GM18498 (cell line): ENCODE measurements at regions not wholly inside any gene's neighbourhood (a gene's known extent, or its start where the extent isn't known, plus 50 kb on each side); places are given as distances from the start of the nearest gene placed in this dataset.
A peak's percentile ranks its signal among the peaks of the same experiment; 100 is the strongest.

Experiments used
- ATAC-seq: cut with Tn5 transposase; IDR thresholded peaks from one replicate; pipeline ENCODE4 v1.9.1; 2021; ENCODE audit warnings: mild to moderate bottlenecking, moderate library complexity; ENCODE audit not compliant: unreplicated experiment

DNA sequence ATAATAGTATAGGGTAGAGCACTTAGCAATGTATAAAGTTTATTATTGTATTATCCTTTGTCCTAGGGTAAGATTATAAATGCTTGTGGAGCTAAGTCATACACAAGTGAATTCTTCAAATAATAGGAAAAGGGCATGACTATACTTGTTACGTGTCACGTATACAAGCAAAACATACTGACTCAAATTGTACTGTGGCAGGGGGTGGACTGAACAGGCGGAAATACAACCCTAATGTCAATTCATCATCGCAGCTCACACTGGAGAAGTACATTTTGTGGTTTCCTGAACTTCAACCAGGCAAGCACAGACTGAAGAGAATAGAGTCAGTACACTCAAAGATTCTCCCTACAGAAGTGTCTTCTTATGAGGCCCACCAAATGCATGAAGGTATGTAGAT lies 201.0 kb downstream of the MBD2 start:
- ATAC-seq = no peak

DNA sequence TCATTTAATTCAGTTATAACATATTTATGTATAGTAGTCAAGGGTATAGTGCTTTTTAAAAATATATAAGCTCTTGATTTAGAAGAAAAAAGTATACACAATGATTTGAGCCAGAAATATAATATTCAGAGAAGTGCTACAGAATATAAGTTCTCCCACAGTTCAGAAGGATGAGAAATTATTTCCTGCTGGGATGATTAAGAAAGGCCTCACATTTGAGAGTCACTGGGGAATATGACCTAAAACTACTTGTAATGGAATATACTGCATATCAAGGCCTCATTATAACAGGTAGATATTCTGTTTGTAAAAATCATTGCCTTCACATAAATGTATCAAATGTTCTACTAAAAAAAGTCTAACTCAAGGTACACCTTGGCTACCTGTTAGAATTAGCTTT lies 203.5 kb downstream of the MBD2 start:
- no peak for ATAC-seq

DNA sequence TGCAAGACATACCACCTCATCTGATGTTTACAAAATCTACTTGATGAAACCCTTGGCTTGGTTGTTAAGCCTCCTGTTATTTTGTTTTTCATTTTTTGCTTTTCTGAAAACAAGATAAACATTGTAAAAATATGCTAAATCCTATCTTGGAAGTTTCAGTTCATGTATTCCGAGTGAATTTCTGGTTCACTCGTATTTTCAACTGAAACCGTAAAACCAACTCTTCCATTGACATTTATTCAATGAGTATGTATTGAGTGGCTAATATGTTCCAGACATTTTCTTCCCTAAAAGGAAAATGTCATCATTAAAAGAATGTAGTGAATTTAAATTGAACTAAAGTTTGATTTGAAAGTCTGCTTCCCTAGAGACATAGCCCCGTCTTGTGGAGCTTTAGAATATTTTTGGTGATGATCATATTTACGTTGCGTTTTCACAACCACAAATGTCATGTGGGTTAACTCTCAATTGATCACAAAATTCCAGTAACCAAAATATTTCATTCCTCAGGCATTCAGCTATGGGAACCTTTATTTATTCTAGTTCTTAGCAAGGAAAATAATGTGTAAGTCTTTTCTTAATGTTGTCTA lies 204.2 kb downstream of the MBD2 start:
- no peak for ATAC-seq

DNA sequence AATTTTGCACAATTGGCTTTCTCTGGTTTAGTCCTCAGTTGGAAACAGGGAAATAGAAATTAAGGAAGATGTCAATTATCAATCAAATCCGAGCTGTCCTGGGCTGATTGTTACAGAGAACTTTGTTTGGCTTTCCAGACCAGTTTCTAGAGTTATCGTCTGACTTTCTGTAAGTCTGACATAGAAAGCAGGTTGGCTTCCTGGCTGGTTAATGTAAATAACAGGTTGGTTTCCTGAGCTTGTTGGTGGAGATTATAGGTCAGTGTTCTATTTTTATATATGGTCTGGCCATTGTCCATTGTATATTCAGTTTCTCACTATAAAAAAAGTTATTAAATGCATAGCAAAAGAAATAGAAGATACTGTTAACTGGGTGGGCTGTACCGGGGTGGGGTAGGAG lies 204.8 kb downstream of the MBD2 start:
- no peak for ATAC-seq

DNA sequence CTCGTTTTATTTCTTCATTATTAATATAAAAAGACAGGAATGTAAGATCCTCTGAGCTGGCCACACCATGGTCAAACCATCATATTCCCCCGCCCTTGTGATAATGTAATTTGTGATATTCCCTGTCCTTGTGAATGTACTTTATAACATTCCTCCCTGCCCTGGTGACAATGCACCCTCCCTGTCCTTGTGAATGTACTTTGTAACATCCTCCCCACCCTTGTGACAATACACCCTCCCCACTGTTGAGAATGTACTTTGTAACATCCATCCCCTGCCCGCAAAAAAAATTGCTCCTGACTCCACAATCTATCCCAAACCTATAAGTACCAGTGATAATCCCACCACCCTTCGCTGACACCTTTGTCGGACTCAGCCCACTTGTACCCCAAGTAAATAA lies 211.0 kb downstream of the MBD2 start:
- ATAC-seq = no peak

DNA sequence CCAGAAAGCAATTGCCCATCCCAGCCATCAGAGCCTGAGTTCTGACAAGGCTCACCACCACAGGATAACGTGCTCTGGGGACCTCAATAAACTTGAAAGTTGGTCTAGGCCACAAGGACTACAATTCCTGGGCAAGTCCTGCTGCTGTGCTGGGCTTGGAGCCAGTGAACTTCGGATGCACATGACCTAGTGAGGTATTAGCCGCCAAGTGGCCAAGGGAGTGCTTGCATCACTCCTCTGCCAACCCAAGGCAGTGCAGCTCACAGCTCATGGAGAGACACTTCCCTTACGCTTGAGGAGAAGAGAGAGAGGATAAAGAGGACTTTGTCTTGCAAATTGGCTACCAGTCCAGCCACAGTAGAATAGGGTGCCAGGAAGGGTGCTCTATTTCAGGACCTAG lies 219.6 kb downstream of the MBD2 start:
- no peak for ATAC-seq

DNA sequence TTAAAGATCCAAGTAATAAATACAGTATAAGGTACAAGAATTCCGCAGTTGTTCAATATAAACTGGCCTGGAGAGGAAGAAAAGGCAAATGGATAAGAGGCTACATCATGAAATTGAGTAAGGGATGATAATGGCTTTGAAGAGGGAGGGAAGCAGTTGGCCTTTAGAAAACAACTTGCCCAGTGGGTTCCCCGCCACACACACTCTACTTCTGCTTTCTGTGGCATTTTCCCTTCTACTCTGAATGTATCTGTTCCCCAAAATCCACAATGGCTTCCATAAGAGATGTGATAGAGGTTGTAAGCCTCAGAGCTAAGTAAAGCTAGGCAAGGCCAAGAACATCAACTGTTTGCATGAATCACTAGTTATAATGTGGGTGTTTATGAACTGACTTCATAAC lies 221.3 kb downstream of the MBD2 start:
- no peak for ATAC-seq

DNA sequence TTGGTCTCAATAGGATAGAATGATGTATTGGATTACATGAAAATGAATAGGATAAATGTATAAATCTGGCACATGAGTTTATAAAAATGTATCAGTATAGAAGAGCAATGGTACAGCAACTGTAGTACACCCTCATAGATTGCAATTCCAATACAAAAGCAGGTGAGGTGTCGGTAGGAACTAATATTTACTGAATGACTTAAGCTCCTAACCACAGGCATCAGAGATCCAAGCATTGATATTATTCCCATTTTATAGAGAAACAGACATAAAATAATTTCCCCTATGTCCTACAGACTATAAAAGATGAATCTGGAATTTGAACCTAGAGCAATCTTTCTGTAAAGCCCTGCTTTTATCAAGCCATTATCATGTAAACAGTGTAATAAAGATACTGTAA lies 227.4 kb downstream of the MBD2 start:
- ATAC-seq = no peak

DNA sequence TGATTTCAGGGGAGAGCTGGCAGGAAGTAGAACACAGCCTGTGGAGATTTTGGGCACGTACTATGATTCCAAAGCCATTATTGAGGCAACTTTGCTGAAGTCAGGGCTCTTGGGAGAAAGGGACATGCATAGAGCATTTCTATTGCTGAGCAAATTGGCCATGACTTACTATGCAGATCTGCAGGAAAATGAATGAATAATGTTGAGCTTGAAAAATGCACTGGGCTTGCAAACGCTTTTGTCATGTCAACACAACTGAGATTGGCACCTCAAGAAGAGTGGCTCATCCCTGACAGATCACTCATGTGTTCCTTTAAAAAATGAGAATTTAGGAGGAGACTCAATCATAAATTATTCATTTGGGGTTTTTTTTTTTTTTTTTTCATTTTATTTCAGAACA lies 230.5 kb downstream of the MBD2 start:
- no peak for ATAC-seq

DNA sequence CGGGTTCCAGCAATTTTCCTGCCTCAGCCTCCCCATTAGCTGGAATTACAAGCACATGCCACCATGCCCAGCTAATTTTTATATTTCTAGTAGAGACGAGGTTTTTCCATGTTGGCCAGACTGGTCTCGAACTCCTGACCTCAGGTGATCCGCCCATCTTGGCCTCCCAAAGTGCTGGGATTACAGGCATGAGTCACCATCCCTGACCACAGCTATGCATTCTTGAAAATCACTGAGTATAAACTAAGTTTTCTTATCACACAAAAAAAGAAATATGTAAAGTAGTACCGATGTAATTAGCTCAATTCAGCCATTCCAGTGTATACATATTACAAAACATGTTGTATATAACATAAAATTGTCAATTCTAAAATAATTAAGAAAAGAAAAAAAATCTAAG lies 232.7 kb downstream of the MBD2 start:
- no peak for ATAC-seq

DNA sequence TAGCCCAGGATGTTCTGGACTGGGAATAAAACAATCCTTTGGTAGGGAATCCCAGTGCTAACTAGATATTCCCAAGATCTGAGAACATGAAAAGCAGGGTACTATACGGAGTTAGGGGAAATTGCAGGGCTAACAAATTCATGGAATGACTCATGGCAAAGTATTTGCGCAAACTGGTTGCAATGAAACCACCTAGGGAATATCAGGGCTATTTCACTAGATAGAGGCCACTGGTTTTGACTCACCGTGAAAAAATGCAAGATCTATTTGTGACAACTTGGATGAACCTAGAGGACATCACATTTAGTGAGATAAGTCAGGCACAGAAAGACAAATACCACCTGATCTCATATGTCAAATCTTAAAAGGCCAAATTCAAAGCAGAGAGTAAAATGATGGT lies 233.3 kb downstream of the MBD2 start:
- ATAC-seq = no peak

DNA sequence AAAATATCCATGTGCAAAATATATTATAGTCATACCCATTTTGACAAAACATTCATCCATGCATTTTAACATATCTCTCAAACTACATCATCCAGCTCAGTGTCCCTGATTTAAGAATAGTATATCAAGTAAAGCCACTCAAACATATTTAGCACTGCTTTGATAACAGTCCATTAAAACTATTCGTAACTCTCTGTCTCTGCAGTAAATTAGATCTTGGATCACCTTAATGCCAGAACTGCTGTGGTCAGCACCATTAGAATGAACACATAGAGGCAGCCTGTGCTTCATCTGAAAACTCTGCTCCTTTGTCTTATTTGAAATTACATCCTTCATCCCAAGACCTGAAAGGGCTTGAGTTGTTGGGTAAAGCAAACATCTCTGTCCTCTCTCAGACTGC lies 234.0 kb downstream of the MBD2 start:
- no peak for ATAC-seq

DNA sequence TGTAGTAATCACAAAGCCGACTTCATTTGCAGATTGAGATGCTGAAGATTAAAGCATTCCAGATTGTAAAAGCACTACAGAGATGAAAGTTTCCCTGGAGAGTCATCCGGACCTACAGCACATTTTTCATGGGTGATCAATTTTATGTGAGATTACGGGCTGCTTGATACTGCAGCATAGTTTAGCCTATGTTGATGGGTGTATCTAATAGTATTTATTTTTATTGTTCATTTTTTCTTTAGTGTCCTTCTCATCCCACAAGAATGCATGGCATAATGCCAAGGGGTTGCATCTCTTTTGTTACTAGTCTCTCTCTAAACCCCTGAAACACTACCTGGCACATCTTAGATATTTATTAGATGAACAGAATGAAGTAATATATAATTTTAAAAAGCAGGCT lies 240.4 kb downstream of the MBD2 start:
- no peak for ATAC-seq

DNA sequence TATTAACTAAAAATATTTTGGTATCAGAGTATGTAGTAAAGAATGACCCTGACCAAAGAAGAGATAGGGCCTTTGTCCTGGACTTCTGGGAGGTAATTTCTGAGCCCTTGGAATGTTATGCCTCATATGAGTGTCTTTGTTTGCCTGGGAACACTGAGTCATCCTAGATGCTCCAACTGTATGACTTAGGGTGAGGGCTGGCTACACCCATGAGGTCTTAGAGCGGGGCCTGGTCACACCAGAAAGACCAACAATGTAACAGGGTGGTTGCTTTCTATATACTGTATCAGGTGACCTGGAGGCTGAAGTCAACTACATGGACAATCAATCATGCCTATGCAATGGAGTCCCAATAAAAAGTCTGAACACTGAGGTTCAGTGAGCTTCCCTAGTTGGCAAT lies 253.1 kb downstream of the MBD2 start:
- no peak for ATAC-seq

DNA sequence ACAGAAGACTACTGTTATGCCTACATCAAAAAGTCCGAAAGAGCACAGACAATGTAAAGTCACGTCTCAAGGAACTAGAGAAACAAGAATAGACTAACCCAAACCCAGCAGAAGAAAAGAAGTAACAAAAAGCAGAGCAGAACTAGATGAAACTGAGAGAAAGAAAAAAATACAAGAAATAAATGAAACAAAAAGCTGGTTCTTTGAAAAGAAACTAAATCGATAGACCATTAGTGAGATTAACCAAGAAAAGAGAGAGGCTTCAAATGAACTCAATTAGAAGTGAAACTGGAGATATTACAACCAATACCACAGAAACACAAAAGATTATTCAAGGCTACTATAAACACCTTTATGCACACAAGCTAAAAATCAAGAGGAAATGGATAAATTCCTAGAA lies 271.8 kb downstream of the MBD2 start:
- ATAC-seq = peak; percentile 86

DNA sequence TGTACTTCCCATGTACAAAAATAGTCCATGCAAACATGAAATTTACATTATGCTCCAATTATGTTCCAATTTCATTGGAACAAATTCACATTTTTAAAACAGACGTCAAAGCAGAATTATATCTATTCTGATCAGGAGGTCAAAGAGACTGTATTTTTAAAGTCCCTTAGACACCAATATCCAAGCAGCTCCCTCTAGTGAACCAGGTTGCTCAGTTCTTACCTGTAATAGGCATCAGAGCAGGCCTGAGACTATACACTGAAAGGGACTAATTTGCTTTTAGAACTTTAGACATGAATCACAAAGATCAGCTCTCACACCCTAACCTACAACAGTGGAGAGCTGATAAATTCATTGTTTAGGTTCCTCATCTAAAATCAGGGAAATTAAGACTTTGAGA lies 273.9 kb downstream of the MBD2 start:
- ATAC-seq = no peak

DNA sequence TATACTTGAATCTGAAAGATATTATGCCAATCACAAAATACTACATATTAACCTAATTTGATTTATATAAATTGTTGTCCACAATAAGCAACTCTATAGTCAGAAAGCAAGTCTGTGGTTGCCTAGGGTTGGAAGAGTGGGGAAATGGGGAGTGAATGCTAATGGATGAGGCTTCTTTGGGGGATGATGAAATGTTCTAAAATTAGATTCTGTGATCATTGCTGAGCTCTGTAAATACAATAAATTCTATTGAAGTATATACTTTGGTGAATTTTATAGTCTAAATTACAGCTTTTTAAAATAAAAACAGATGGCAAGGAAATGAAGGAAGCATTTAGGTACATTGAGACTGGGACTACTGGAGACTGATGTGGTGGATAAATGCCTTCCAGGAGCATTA lies 275.5 kb downstream of the MBD2 start:
- ATAC-seq = no peak

DNA sequence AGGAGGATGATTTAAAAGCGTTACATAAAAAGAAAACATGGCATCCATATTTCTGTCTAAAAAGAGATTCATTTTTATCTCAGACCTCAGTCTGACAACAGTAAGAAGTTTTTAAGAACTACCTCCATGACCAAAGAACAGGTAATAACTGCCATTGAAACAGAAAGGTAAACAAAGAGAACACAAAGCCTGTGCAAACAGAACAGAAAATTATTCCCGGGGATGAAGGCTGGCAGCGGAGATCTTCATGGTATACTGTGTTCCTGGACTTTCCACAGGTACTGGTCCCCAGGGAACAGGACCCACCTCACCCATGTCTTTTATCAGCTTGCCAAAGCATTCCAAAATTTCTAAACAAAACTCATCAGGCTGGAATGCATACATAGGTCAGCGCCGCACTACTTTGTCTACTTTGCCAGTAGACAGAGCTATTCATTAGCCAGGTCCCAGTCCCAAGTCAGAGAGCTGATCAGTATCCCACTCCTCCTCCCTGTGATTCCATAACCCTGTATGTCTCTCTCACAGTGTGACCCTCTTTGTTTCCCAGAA lies 277.3 kb downstream of the MBD2 start:
- no peak for ATAC-seq

DNA sequence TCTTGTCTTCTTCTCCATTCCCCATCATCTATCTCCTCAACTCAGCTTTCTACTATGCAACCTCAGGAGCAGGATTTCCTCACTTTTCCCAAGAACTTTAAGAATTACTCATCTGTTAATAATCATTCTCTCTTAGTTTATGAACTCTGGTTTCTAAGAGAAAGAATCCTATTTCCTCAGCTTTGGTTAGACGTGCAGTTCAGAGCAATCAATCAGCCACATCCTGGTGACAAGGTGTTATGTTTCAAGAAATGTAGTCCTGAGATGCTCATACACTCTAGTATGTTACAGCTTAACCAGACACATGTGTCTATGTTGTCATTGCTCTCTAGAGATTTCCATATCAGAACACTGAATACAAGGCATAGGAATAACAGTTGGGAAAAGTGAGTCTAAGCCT lies 277.9 kb downstream of the MBD2 start:
- ATAC-seq = no peak

DNA sequence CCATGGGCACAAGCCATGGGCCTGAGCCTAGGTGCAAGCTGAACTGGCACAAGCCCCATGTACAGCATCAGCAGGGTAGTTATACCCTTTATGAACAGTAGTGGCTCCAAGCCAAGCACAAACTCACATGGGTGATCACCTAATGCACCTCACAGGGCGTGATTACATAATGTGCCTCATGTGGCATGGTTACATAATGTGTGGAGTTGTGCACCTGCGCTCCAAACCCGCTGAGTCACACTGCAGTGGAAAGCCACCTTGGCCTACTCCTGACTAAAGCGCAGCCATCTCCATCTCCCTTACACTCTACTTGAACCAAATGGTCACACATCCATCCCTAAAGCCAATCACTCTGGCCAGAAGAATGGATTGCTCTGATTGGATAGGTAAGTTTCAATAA lies 279.7 kb downstream of the MBD2 start:
- no peak for ATAC-seq

DNA sequence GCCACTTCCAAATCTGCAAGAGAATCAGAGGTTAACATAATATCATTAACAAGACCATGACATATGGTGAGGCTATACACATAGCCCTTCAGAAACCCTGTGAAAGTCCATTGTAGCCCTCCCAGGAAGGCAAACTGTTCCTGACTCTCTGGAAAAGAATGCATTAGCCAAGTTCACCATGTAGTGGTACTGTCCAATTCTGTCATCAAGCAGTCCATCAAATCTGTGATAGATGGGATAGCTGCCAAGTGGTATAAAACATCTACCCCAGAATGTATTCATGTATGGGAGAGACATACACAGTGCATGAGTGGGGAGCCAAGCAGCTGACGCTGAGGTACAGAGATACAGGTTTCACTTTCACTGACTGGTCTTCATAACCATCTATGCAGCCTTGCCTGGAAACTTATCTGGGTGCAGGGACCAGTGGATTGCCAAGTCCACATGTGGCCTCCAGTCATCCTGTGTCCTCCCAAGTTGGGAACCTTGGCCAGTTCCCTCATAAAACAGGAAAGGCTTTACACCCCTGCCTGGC lies 281.1 kb downstream of the MBD2 start:
- no peak for ATAC-seq

DNA sequence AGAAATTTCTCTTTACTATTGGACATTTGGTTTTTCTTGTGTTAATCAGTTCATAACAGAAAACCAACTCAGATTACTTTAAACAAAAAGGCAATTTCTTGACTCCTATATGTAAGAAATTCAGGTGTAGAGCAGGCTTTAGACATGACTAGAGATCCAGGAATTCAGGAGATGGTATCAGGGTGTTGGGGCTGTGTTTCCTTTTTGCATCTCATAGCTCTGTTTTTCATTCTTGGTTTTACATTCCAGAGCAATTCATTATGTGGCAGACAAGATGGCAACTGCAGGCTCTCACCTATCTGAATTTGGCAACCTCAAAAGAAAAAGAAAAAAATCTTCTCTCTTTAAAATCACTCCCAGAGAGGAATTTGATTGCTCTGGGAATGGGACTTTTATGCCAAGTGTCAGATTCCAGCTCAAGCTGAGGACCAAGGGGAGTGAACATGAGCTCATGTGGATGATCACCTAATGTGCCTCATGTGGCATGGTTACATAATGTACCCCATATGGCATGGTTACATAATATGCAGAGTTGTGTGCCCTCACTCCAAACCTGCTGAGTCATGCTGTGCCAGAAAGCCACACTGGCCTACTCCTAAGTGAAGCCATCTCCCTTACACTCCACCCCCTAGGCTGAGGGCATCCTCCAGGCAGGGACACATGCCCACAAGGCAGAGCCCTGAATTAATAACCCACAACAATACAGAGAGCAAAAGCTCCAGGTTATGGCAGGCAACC lies 282.7 kb downstream of the MBD2 start:
- no peak for ATAC-seq

DNA sequence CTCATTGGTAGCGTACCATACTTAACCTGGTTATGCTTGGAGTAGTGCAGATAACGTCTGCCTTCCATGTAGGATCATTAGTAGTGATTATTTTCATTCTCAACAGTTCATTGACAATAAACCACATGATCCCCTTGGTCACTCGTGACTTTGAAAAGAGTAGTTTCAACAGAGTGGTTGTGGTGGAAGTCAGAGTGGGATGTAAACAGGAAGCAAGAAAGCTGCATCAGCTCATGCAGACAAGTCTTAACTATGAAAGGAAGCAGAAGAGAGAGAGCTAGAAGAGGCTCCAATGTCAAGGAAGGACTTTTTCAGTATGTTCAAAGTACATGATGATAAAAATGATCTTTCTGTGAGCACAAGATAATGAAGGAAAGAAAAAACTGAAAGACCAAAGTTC lies 287.4 kb downstream of the MBD2 start:
- no peak for ATAC-seq
